HCT116 (cell line): ENCODE measurements at regions not wholly inside any gene's neighbourhood (a gene's known extent, or its start where the extent isn't known, plus 50 kb on each side); places are given as distances from the start of the nearest gene placed in this dataset.
"Not testable (repeated sequence)": the region's sequence is repeated elsewhere in the genome, so short reads cannot be mapped to it uniquely, and the experiment has no call there.

Experiments
- CBX3 ChIP-seq: IDR thresholded peaks from 2 replicates; pipeline ENCODE4 v1.6.1; 2012; ENCODE audit warnings: low read depth
- CEBPB ChIP-seq: IDR thresholded peaks from 2 replicates; pipeline ENCODE4 v1.6.1; 2012; ENCODE audit warnings: low read depth
- EGR1 ChIP-seq: IDR thresholded peaks from 2 replicates; pipeline ENCODE4 v1.6.1; 2012; ENCODE audit warnings: low read depth
- EZH2 ChIP-seq: fragments of 200-600 bp; sonication (generic); IDR thresholded peaks from 2 replicates; pipeline ENCODE4 v1.6.1; 2017; ENCODE audit warnings: antibody characterized with exemption, mixed run types
- EZH2phosphoT487 ChIP-seq: fragments of 200-600 bp; IDR thresholded peaks from 2 replicates; pipeline ENCODE4 v1.6.1; 2018; ENCODE audit warnings: antibody characterized with exemption, borderline replicate concordance
- POLR2A ChIP-seq: IDR thresholded peaks from 2 replicates; pipeline ENCODE4 v1.7.0; 2011; ENCODE audit warnings: borderline replicate concordance; ENCODE audit not compliant: insufficient read depth, insufficient read length; ENCODE audit errors: extremely low read depth
- POLR2AphosphoS5 ChIP-seq: IDR thresholded peaks from 2 replicates; pipeline ENCODE4 v1.6.1; 2011; ENCODE audit warnings: mild to moderate bottlenecking, low read depth, low read length, moderate library complexity
- RAD21 ChIP-seq: IDR thresholded peaks from 2 replicates; pipeline ENCODE4 v1.6.1; 2012; ENCODE audit warnings: low read depth, mild to moderate bottlenecking
- SIN3A ChIP-seq: IDR thresholded peaks from 2 replicates; pipeline ENCODE4 v1.6.1; 2012; ENCODE audit warnings: low read depth
- YY1 ChIP-seq: IDR thresholded peaks from 2 replicates; pipeline ENCODE4 v1.6.1; 2011; ENCODE audit warnings: low read length, low read depth, moderate library complexity, mild to moderate bottlenecking; ENCODE audit not compliant: insufficient replicate concordance; ENCODE audit errors: extremely low read depth
- TF ChIP-seq, protein P1 (sequence below), 3 experiments: fragments of 200-600 bp in 1 of 3; sonication (generic) in 1 of 3; IDR thresholded peaks in 2 of 3; conservative IDR thresholded peaks in 1 of 3; 2 replicates each; pipeline ENCODE4 v1.5.1; 2012 to 2017; ENCODE audit warnings: low read depth in 2 of 3, low read length in 2 of 3, antibody characterized with exemption in 1 of 3, borderline replicate concordance in 1 of 3, control low read depth in 1 of 3, mild to moderate bottlenecking in 1 of 3, mixed read lengths in 1 of 3, mixed run types in 1 of 3, moderate library complexity in 1 of 3; ENCODE audit not compliant: insufficient read depth in 1 of 3
- TF ChIP-seq, protein P2 (sequence below): IDR thresholded peaks from 2 replicates; pipeline ENCODE4 v1.6.1; 2012; ENCODE audit warnings: low read depth
- TF ChIP-seq, protein P3 (sequence below): IDR thresholded peaks from 2 replicates; pipeline ENCODE4 v1.6.1; 2011; ENCODE audit warnings: mild to moderate bottlenecking, low read length, moderate library complexity; ENCODE audit not compliant: insufficient replicate concordance; ENCODE audit errors: extremely low read depth
- TF ChIP-seq, protein P4 (sequence below): IDR thresholded peaks from 2 replicates; pipeline ENCODE4 v1.6.1; 2012

DNA sequence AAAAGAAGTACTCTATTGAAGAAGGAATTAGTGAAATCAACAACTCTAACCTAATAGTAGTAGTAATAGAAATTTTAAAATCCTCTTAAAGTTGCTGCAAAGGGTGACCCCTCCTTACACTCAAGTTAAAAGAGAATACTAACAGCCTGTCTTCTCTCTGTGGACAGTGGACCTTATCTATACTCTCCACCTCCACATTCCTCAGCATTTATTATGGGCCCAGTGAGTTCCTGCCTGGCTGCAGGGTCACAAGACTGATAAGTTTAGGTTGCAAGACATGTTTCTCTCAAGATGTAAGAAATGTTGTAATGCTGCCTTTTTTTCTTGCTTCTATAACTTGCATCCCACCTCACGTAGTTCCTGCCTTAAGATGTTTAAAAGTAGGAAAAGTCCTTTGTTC, 880.6 kb downstream of the PDCD6IP start:
- not testable (repeated sequence) for TF ChIP-seq CEBPB, CBX3, SIN3A, EGR1, RAD21, POLR2A, POLR2AphosphoS5, YY1, EZH2, EZH2phosphoT487
- TF ChIP-seq, protein P1, sequence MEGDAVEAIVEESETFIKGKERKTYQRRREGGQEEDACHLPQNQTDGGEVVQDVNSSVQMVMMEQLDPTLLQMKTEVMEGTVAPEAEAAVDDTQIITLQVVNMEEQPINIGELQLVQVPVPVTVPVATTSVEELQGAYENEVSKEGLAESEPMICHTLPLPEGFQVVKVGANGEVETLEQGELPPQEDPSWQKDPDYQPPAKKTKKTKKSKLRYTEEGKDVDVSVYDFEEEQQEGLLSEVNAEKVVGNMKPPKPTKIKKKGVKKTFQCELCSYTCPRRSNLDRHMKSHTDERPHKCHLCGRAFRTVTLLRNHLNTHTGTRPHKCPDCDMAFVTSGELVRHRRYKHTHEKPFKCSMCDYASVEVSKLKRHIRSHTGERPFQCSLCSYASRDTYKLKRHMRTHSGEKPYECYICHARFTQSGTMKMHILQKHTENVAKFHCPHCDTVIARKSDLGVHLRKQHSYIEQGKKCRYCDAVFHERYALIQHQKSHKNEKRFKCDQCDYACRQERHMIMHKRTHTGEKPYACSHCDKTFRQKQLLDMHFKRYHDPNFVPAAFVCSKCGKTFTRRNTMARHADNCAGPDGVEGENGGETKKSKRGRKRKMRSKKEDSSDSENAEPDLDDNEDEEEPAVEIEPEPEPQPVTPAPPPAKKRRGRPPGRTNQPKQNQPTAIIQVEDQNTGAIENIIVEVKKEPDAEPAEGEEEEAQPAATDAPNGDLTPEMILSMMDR (IDR thresholded peaks at IDR 0.05 in 2 of 3, conservative IDR thresholded peaks at IDR 0.05 in 1 of 3; ENCODE audit: borderline replicate concordance in 1 of 3, insufficient read depth in 1 of 3, low read depth in 2 of 3, low read length in 2 of 3) = not testable (repeated sequence)
- TF ChIP-seq, protein P2, sequence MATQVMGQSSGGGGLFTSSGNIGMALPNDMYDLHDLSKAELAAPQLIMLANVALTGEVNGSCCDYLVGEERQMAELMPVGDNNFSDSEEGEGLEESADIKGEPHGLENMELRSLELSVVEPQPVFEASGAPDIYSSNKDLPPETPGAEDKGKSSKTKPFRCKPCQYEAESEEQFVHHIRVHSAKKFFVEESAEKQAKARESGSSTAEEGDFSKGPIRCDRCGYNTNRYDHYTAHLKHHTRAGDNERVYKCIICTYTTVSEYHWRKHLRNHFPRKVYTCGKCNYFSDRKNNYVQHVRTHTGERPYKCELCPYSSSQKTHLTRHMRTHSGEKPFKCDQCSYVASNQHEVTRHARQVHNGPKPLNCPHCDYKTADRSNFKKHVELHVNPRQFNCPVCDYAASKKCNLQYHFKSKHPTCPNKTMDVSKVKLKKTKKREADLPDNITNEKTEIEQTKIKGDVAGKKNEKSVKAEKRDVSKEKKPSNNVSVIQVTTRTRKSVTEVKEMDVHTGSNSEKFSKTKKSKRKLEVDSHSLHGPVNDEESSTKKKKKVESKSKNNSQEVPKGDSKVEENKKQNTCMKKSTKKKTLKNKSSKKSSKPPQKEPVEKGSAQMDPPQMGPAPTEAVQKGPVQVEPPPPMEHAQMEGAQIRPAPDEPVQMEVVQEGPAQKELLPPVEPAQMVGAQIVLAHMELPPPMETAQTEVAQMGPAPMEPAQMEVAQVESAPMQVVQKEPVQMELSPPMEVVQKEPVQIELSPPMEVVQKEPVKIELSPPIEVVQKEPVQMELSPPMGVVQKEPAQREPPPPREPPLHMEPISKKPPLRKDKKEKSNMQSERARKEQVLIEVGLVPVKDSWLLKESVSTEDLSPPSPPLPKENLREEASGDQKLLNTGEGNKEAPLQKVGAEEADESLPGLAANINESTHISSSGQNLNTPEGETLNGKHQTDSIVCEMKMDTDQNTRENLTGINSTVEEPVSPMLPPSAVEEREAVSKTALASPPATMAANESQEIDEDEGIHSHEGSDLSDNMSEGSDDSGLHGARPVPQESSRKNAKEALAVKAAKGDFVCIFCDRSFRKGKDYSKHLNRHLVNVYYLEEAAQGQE = not testable (repeated sequence)
- TF ChIP-seq, protein P3, sequence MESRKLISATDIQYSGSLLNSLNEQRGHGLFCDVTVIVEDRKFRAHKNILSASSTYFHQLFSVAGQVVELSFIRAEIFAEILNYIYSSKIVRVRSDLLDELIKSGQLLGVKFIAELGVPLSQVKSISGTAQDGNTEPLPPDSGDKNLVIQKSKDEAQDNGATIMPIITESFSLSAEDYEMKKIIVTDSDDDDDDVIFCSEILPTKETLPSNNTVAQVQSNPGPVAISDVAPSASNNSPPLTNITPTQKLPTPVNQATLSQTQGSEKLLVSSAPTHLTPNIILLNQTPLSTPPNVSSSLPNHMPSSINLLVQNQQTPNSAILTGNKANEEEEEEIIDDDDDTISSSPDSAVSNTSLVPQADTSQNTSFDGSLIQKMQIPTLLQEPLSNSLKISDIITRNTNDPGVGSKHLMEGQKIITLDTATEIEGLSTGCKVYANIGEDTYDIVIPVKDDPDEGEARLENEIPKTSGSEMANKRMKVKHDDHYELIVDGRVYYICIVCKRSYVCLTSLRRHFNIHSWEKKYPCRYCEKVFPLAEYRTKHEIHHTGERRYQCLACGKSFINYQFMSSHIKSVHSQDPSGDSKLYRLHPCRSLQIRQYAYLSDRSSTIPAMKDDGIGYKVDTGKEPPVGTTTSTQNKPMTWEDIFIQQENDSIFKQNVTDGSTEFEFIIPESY = not testable (repeated sequence)
- TF ChIP-seq, protein P4, sequence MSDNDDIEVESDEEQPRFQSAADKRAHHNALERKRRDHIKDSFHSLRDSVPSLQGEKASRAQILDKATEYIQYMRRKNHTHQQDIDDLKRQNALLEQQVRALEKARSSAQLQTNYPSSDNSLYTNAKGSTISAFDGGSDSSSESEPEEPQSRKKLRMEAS = not testable (repeated sequence)
